Tibial artery (tissue), 4 donors: ENCODE measurements at regions not wholly inside any gene's neighbourhood (a gene's known extent, or its start where the extent isn't known, plus 50 kb on each side); places are given as distances from the start of the nearest gene placed in this dataset.

Experiments used
- DNase-seq, 2 donors: peaks; one replicate each; pipeline ENCODE4 v3.0.0-alpha.2; 2019
- H3K27ac ChIP-seq, 2 donors: fragments of 200-600 bp; sonication (generic) in 1 of 2; 1 replicate in 1 of 2; 2 replicates in 1 of 2; pipeline ENCODE4 v1.5.1; 2018 to 2019; ENCODE audit warnings: mild to moderate bottlenecking in 1 of 2
- H3K27me3 ChIP-seq, 2 donors: fragments of 200-600 bp; sonication (generic) in 1 of 2; one replicate each; pipeline versions ENCODE4 v1.5.1 to v1.6.0; 2016 to 2019
- H3K36me3 ChIP-seq, 3 donors: fragments of 200-600 bp; sonication (generic) in 2 of 3; one replicate each; pipeline ENCODE4 v1.5.1; 2016 to 2019; ENCODE audit warnings: mild to moderate bottlenecking in 2 of 3
- H3K4me1 ChIP-seq, 4 donors: fragments of 200-600 bp; sonication (generic) in 2 of 4; 1 replicate in 3 of 4; 2 replicates in 1 of 4; pipeline ENCODE4 v1.5.1; 2016 to 2019
- H3K4me3 ChIP-seq, 2 donors: fragments of 200-600 bp; sonication (generic) in 1 of 2; 1 replicate in 1 of 2; 2 replicates in 1 of 2; pipeline ENCODE4 v1.5.1; 2018 to 2019; ENCODE audit warnings: mild to moderate bottlenecking in 2 of 2
- H3K9me3 ChIP-seq, 3 donors: fragments of 200-600 bp; sonication (generic) in 1 of 3; one replicate each; pipeline ENCODE4 v1.5.1; 2016 to 2019
- CTCF ChIP-seq, 2 experiments: fragments of 200-600 bp in 1 of 2; fragments of 450-650 bp in 1 of 2; IDR thresholded peaks; one replicate each; pipeline ENCODE4 v1.5.1; 2017 to 2019; ENCODE audit warnings: antibody characterized with exemption in 2 of 2, mild to moderate bottlenecking in 1 of 2, moderate library complexity in 1 of 2
- intact Hi-C: fragments of 100-400 bp; cut with DNase I; formaldehyde crosslinking; loops from one replicate; pipeline ENCODE4 v1.15.0; 2023; ENCODE audit warnings: low total_unique reads

- Histone ChIP-seq H3K27ac (peak overlapping the region; percentile 88 to 97), H3K4me3 (no peak overlapping the region), H3K4me1 (peaks cover 5 to 61% (median 46%) of the 10 kb centered on the region in 4 donors), H3K36me3 (no peaks in the 10 kb centered on the region), H3K9me3 (no peaks in the 10 kb centered on the region), H3K27me3 (no peaks in the 10 kb centered on the region)
- peak in 1 of 2 donors; percentile 54 for DNase-seq
- intact Hi-C loops: loop anchor here (5.0 kb wide), 1 partner anchor 42 kb away; no protein-coding TSS in a partner anchor
- no peak for TF ChIP-seq CTCF (IDR thresholded peaks at IDR 0.05)
Observed at GRCh38 chr17:77369544-77369971, 228.8 kb downstream of the SEC14L1 start.

- H3K4me1 ChIP-seq: peaks cover 5 to 61% (median 46%) of the 10 kb centered on the region in 4 donors
- intact Hi-C loops: loop anchor here (5.0 kb wide), 1 partner anchor 57 kb away; no protein-coding TSS in a partner anchor
- no peak for DNase-seq
- no peaks in the 10 kb centered on the region for H3K36me3 ChIP-seq
- peak overlapping the region; percentile 88 to 97 for H3K27ac ChIP-seq
- H3K27me3 ChIP-seq: no peaks in the 10 kb centered on the region
- H3K9me3 ChIP-seq: no peaks in the 10 kb centered on the region
- TF ChIP-seq CTCF (IDR thresholded peaks at IDR 0.05): no peak
- H3K4me3 ChIP-seq: no peak overlapping the region
Observed at GRCh38 chr17:77370586-77370985, 229.8 kb downstream of the SEC14L1 start.

- Histone ChIP-seq H3K36me3 (no peaks in the 10 kb centered on the region), H3K4me1 (peaks cover 5 to 62% (median 45%) of the 10 kb centered on the region in 4 donors), H3K27ac (peak overlapping the region; percentile 88 to 97), H3K4me3 (peak overlapping the region in 1 of 2 donors; percentile 63), H3K9me3 (no peaks in the 10 kb centered on the region), H3K27me3 (no peaks in the 10 kb centered on the region)
- intact Hi-C loops: loop anchor here (5.0 kb wide), 1 partner anchor 56 kb away; no protein-coding TSS in a partner anchor
- no peak for DNase-seq
- TF ChIP-seq CTCF (IDR thresholded peaks at IDR 0.05): no peak
Observed at GRCh38 chr17:77371117-77371887, 230.5 kb downstream of the SEC14L1 start.

GRCh38 chr17:77371888-77372443 lies 231.2 kb downstream of the SEC14L1 start:
- H3K36me3 ChIP-seq: no peaks in the 10 kb centered on the region
- DNase-seq: peak in 1 of 2 donors; percentile 66
- peaks cover 5 to 62% (median 46%) of the 10 kb centered on the region in 4 donors for H3K4me1 ChIP-seq
- intact Hi-C loops: loop anchor here (5.0 kb wide), 1 partner anchor 55 kb away; no protein-coding TSS in a partner anchor
- TF ChIP-seq CTCF (IDR thresholded peaks at IDR 0.05): no peak
- no peaks in the 10 kb centered on the region for H3K9me3 ChIP-seq
- peak overlapping the region; percentile 63 to 93 for H3K4me3 ChIP-seq
- H3K27ac ChIP-seq: peak overlapping the region; percentile 88 to 97
- no peaks in the 10 kb centered on the region for H3K27me3 ChIP-seq

GRCh38 chr17:77372444-77373298 lies 231.9 kb downstream of the SEC14L1 start:
- Histone ChIP-seq H3K36me3 (no peaks in the 10 kb centered on the region), H3K4me1 (peaks cover 5 to 66% (median 52%) of the 10 kb centered on the region in 4 donors), H3K27me3 (no peaks in the 10 kb centered on the region), H3K9me3 (no peaks in the 10 kb centered on the region), H3K27ac (peak overlapping the region; percentile 88 to 97), H3K4me3 (peak overlapping the region; percentile 63 to 93)
- peak; percentile 83 to 94 for DNase-seq
- intact Hi-C loops: loop anchor here (5.0 kb wide), 1 partner anchor 55 kb away; no protein-coding TSS in a partner anchor
- TF ChIP-seq CTCF (IDR thresholded peaks at IDR 0.05): no peak
